ENCODE measurements at regions not wholly inside any gene's neighbourhood (a gene's known extent, or its start where the extent isn't known, plus 50 kb on each side); places are given as distances from the start of the nearest gene placed in this dataset.
A peak's percentile ranks its signal among the peaks of the same experiment; 100 is the strongest.

- DNase-seq, result no peak
Observed at GRCh38 chr14:34237677-34238076, 224.4 kb downstream of the SPTSSA start.

GRCh38 chr14:34237081-34237480, 225.0 kb downstream of the SPTSSA start:
- DNase-seq, result no peak

- DNase-seq, result no peak
Observed at GRCh38 chr14:34235643-34236300, 226.3 kb downstream of the SPTSSA start.

DNA sequence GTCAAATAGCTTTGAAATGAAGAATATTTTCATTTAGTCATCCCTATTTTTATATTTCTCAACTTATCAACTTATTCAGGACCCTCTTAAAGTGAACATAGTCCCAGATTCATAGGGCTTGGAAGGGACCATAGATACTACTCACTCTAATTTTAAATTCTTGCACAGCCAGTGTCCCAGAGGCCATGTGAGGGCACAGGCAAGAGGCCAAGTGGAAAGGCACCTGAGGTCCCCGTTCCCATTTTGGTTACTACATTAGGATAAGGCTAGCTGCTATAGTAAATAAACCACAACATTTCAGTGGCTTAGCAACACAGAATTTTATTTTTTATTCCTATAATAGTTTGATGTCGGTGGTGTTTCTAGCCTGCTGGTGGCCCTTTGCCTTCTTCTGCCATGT, 227.8 kb downstream of the SPTSSA start:
- DNase-seq, result no peak

DNA sequence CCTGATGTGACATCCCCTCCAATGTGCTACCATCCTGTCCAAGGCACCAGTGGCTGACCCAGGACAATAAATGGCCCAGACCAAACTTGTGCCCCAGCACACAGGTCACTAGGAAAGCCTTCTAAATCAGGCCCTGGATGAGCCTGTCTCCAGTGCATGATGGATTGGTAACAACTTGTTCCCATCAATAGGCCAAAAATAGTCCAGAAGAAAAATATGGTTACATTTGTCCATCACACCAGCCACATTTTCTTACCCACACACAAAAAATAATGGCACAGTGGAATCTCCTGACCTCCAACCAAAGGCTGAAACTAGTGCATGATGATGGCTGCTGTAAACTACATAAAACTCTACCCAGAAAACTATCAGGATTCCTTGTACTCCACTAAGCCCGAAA, 228.4 kb downstream of the SPTSSA start:
- DNase-seq, result no peak

DNA sequence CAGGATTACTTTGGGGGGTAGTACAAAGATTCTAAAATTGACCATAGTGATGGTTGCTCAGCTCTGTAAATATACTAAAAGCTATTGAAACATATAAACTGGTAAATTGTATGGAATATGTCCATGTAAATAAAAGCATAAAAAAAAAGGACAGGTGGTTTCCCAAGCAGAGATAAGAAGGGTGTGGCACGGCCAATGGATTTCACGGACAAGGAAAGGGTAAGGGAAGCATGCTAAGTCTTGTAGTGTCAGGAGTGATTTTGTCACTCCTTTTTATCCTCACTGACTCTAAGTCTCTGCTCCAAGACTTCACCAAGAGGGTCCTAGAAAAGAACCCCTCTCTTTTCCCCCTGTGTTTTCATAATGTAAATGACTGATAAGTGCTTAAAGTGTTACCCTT, 229.2 kb downstream of the SPTSSA start:
- no peak for DNase-seq

DNA sequence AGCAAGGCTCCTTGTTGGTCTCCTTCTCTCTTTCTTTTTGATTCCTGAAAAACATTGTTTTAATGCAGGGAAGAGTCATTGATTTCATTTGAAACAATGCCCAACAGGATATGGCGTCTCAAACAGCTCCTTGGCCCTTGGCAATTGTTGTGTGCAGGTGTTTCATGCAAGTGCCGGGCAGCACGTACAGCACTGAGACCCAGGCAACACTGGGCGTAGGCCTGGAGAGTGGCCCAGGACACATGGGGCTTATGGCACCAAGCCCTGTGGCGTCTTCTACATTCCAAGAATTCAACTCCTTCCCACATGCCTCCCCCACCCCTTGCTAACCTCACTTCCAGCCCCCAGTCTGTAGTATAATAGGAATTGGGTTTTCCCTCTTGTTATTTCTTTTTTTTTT, 230.4 kb downstream of the SPTSSA start:
- no peak for DNase-seq

GRCh38 chr14:34229140-34229539, 232.9 kb downstream of the SPTSSA start:
- DNase-seq, result no peak

DNA sequence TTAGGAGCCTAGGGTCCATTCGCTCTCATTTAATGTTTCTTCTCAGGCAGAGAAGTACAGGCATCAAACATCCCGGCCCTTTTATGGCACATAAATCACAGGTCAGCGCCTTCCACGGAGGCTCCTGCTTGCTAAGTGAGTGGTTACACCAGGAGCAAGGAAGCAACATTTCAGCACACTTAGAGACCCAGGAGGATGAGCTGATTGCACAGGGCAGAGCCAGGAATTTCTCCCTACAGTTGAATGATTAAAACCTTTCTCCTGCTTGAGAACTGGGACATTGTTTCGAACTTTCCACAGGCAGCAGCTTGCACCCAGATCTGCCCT, 233.4 kb downstream of the SPTSSA start:
- DNase-seq, result no peak

GRCh38 chr14:34227834-34228649, 234.0 kb downstream of the SPTSSA start:
- peak; percentile 62 for DNase-seq

- no peak for DNase-seq
Observed at GRCh38 chr14:34224221-34224620, 237.8 kb downstream of the SPTSSA start.

DNA sequence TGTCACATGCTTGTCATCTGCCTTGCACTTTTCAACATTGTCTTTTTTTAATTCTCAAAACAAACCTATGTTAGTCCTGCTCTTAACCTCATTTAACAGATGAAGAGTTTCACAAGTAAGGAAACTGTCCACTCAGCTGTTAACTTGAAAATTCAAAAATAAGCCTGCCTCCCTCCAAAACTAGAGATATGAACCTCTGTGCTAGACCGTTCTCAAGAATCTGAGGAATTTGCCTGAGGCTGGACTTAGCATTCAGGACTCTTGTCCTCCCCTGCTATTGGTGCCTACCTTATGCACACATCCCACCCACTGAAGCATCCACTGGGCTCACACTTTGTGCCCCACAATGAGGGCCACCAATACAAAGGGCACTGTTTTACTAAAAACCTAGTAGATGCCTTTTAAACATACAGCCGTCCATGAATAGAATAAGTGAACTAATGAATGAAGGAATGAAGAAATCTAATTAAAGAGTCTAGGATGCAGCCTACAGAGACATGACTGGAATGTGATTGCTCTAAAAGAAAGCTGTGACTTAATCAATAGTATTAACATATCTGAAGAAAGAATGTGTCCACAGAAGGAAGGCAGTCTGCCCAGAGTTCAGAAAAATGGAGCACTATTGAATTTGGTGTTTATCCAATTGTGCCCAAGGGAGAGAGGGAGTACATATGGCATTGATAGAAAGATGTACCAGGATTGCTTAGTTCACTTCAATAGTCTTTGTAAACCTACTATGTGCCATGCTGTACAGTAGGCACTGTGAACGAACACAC, 238.5 kb downstream of the SPTSSA start:
- no peak for DNase-seq

DNA sequence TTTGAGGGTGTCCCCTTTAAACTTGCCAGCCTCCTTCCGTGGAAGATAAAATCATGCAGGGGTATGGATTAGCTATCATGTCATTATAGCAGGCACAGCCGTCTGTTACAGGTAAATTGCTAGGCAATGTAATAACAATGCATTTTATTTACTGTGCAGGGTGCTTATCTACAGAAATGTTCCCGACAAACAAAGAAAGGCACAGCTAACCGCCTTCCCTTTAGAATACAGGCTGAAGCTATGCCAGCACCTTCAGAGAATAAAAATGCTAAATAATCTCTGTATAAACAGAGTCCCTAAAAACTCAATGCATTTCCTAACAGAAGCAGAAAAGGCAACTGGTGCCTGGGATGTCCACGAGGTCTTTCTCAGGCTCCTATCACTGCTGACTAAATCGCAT, 239.2 kb downstream of the SPTSSA start:
- no peak for DNase-seq

DNA sequence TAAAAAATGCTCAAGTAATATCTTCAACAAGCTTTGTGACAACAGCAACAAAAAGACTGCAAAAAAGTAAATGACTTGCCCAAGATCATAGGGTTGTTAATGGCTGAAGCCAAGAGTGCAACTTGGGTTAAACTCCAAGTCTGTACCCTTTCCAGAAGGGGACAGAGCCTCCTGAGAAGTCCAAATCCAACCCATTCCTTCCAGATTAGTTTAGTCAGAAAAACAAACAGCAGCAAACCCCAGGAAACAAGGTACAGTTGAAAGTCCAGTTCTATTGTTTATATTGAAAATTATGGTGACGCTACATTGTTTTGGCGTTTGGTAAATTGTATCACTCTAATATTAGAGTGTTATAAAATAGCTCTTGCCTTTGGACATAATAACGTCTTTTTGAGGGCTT, 239.9 kb downstream of the SPTSSA start:
- no peak for DNase-seq

DNA sequence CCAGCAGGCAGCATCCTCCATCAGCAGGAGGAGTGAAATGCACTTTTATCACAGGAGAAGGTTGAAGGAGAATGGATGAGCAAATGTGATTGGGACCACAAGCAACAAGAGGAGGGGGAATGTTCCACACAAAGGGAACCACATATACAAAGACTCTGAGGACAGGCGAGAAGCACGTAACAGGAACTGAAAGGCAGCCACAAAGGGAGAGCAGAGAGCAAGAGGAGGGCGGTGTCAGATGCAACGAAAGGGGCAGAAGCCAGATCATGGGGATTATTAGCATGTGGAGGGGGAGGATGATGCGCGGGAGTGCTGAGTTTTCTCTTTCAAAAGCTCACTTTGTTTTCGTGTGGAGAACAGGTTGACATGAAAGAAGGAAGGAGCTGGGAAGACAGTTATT, 241.1 kb downstream of the SPTSSA start:
- DNase-seq, result no peak

DNA sequence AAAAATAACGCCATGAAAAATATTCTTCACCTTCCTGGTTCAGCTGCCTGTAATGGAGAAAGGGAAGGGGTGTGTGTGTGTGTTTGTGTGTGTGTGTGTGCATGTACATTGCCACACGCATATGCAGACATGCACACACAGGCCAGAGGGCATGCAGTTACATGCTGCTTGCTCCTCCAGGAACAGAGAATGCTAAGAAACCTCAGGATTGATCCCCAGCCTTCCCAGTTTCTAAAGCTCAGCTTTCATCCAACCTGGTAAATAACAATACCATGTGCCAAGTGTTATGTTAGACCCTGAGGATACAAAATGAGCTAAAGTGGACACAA, 241.7 kb downstream of the SPTSSA start:
- no peak for DNase-seq

- no peak for DNase-seq
Observed at GRCh38 chr14:34219661-34220377, 242.2 kb downstream of the SPTSSA start.

GRCh38 chr14:34218881-34219280, 243.2 kb downstream of the SPTSSA start:
- DNase-seq, result no peak

- DNase-seq, result no peak
Observed at GRCh38 chr14:34214961-34215360, 247.1 kb downstream of the SPTSSA start.

GRCh38 chr14:34213332-34213731, 248.7 kb downstream of the SPTSSA start:
- DNase-seq, result no peak

- DNase-seq, result no peak
Observed at GRCh38 chr14:34212172-34212929, 249.7 kb downstream of the SPTSSA start.

DNA sequence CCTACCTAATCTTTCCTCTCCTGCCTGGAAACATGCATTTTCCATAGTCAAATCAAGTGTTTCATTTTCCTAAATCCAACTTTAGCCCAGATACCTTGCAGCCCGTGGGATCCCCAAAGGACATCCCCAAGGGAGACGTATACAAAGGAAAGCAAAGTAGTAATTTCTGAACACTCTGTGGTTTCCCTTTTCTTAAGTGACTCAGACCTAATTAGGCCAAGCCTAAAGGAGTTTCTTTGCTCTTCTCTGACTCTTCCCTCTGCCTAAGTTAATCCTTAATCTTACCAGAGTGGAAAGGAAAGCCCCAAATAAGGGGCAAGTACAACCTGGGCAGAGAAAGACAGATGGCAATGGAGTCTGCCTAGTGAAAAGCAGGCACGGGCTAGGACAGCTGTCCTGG, 250.3 kb downstream of the SPTSSA start:
- no peak for DNase-seq

- no peak for DNase-seq
Observed at GRCh38 chr14:34208532-34208931, 253.5 kb downstream of the SPTSSA start.
